Ishikawa (cell line): ENCODE measurements at regions not wholly inside any gene's neighbourhood (a gene's known extent, or its start where the extent isn't known, plus 50 kb on each side); places are given as distances from the start of the nearest gene placed in this dataset.

ENCODE experiments used
- CEBPB ChIP-seq: IDR thresholded peaks from 2 replicates; pipeline ENCODE4 v1.6.1; 2012
- CREB1 ChIP-seq: IDR thresholded peaks from 2 replicates; pipeline ENCODE4 v1.6.1; 2012; ENCODE audit warnings: low read depth
- EGR1 ChIP-seq: IDR thresholded peaks from 2 replicates; pipeline ENCODE4 v1.6.1; 2012
- EP300 ChIP-seq: IDR thresholded peaks from 2 replicates; pipeline ENCODE4 v1.6.1; 2012; ENCODE audit warnings: borderline replicate concordance
- FOXM1 ChIP-seq: IDR thresholded peaks from 2 replicates; pipeline ENCODE4 v1.6.1; 2012; ENCODE audit warnings: low read depth, borderline replicate concordance
- NFIC ChIP-seq: IDR thresholded peaks from 2 replicates; pipeline ENCODE4 v1.6.1; 2012
- RAD21 ChIP-seq: IDR thresholded peaks from 2 replicates; pipeline ENCODE4 v1.6.1; 2012; ENCODE audit warnings: low read depth
- TAF1 ChIP-seq: IDR thresholded peaks from 2 replicates; pipeline ENCODE4 v1.6.1; 2012; ENCODE audit warnings: low read depth, mild to moderate bottlenecking
- TCF12 ChIP-seq: IDR thresholded peaks from 2 replicates; pipeline ENCODE4 v1.6.1; 2012; ENCODE audit warnings: low read depth
- TEAD4 ChIP-seq: IDR thresholded peaks from 2 replicates; pipeline ENCODE4 v1.6.1; 2012
- USF1 ChIP-seq: IDR thresholded peaks from 2 replicates; pipeline ENCODE4 v1.6.1; 2012
- YY1 ChIP-seq: IDR thresholded peaks from 2 replicates; pipeline ENCODE4 v1.6.1; 2012; ENCODE audit warnings: low read depth
- ZBTB7A ChIP-seq: IDR thresholded peaks from 2 replicates; pipeline ENCODE4 v1.6.1; 2012; ENCODE audit warnings: low read depth
- TF ChIP-seq, protein P1 (sequence below): IDR thresholded peaks from 2 replicates; pipeline ENCODE4 v1.6.1; 2012; ENCODE audit warnings: low read depth, mild to moderate bottlenecking
- TF ChIP-seq, protein P2 (sequence below): IDR thresholded peaks from 2 replicates; pipeline ENCODE4 v1.6.1; 2012

- no peak for TF ChIP-seq CEBPB
- TF ChIP-seq USF1 = no peak
- TF ChIP-seq NFIC = no peak
- TF ChIP-seq TAF1 = no peak
- TF ChIP-seq EGR1 = no peak
- TF ChIP-seq FOXM1 = no peak
- TF ChIP-seq RAD21 = no peak
- no peak for TF ChIP-seq TCF12
- TF ChIP-seq, protein P1, sequence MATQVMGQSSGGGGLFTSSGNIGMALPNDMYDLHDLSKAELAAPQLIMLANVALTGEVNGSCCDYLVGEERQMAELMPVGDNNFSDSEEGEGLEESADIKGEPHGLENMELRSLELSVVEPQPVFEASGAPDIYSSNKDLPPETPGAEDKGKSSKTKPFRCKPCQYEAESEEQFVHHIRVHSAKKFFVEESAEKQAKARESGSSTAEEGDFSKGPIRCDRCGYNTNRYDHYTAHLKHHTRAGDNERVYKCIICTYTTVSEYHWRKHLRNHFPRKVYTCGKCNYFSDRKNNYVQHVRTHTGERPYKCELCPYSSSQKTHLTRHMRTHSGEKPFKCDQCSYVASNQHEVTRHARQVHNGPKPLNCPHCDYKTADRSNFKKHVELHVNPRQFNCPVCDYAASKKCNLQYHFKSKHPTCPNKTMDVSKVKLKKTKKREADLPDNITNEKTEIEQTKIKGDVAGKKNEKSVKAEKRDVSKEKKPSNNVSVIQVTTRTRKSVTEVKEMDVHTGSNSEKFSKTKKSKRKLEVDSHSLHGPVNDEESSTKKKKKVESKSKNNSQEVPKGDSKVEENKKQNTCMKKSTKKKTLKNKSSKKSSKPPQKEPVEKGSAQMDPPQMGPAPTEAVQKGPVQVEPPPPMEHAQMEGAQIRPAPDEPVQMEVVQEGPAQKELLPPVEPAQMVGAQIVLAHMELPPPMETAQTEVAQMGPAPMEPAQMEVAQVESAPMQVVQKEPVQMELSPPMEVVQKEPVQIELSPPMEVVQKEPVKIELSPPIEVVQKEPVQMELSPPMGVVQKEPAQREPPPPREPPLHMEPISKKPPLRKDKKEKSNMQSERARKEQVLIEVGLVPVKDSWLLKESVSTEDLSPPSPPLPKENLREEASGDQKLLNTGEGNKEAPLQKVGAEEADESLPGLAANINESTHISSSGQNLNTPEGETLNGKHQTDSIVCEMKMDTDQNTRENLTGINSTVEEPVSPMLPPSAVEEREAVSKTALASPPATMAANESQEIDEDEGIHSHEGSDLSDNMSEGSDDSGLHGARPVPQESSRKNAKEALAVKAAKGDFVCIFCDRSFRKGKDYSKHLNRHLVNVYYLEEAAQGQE = no peak
- TF ChIP-seq TEAD4 = no peak
- no peak for TF ChIP-seq CREB1
- TF ChIP-seq ZBTB7A = no peak
- no peak for TF ChIP-seq YY1
- TF ChIP-seq EP300 = no peak
- TF ChIP-seq, protein P2, sequence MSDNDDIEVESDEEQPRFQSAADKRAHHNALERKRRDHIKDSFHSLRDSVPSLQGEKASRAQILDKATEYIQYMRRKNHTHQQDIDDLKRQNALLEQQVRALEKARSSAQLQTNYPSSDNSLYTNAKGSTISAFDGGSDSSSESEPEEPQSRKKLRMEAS = no peak
Measured at GRCh38 chr13:80475718-80476117, 134.8 kb upstream of the SPRY2 start.

DNA sequence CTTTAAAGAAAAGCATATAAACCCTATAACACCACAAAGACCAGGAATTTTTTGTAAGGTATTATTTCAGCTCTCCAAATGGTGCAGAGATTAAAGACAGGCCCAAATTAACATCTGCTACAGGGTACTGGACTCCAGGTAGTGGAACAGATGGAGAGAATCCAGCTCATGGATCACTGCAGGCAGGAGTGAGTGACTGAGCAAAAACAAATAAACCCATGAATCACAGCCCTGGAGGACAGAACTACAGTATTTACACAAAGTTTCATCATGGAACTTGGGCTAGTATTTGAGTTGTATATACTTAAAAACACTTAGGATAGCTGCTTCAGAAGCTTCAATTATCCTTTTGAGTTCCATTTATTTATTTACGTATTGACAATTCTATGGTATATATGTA lies 132.8 kb upstream of the SPRY2 start:
- TF ChIP-seq USF1 (no peak), CEBPB (no peak), TEAD4 (no peak), CREB1 (no peak), NFIC (no peak), TCF12 (no peak), ZBTB7A (no peak), EP300 (no peak), TAF1 (no peak), EGR1 (no peak), YY1 (no peak), FOXM1 (no peak), RAD21 (no peak)
- TF ChIP-seq, protein P2 = no peak
- TF ChIP-seq, protein P1 = no peak

GRCh38 chr13:80469853-80470381 lies 129.0 kb upstream of the SPRY2 start:
- TF ChIP-seq YY1 = no peak
- no peak for TF ChIP-seq RAD21
- TF ChIP-seq USF1 = no peak
- no peak for TF ChIP-seq ZBTB7A
- no peak for TF ChIP-seq TEAD4
- no peak for TF ChIP-seq EGR1
- TF ChIP-seq, protein P1 = no peak
- TF ChIP-seq FOXM1 = no peak
- TF ChIP-seq CEBPB = no peak

- TF ChIP-seq EGR1 (no peak), USF1 (no peak), TCF12 (no peak), YY1 (no peak), FOXM1 (no peak), TEAD4 (no peak), CREB1 (no peak), EP300 (no peak), ZBTB7A (no peak), TAF1 (no peak), NFIC (no peak), CEBPB (no peak), RAD21 (no peak)
- TF ChIP-seq, protein P1 = no peak
- TF ChIP-seq, protein P2 = no peak
Measured at GRCh38 chr13:80469105-80469852, 128.4 kb upstream of the SPRY2 start.
